CD4-positive, alpha-beta T cell (primary cell): ENCODE measurements at regions not wholly inside any gene's neighbourhood (a gene's known extent, or its start where the extent isn't known, plus 50 kb on each side); places are given as distances from the start of the nearest gene placed in this dataset.

Experiments used
- ATAC-seq: fragments of 200-7000 bp; cut with Tn5 transposase; one replicate; pipeline ENCODE4 v1.10.0; 2022; ENCODE audit warnings: mild to moderate bottlenecking; ENCODE audit not compliant: poor library complexity
- CTCF ChIA-PET: fragments of 350-600 bp; sonication (Branson Sonifier 250); formaldehyde crosslinking; loops from one replicate; lab custom pipeline; 2021; ENCODE audit warnings: antibody characterized with exemption, inconsistent platforms; lab: Charles Lee
- POLR2A ChIA-PET: fragments of 350-600 bp; sonication (Branson Sonifier 250); formaldehyde crosslinking; loops from one replicate; lab custom pipeline; 2021; ENCODE audit warnings: antibody characterized with exemption, inconsistent platforms; lab: Charles Lee
- DNase-seq, 14 experiments: peaks; one replicate each; pipeline ENCODE4 v3.0.0-alpha.2; 2013 to 2020; ENCODE audit warnings: mixed read lengths in 2 of 14
- H3K27ac ChIP-seq, 2 donors: one replicate each; pipeline versions ENCODE4 v1.5.1 to v1.7.0; 2013; ENCODE audit warnings: low read length in 2 of 2, low read depth in 1 of 2, mild to moderate bottlenecking in 1 of 2
- H3K27me3 ChIP-seq, 2 experiments: 1 replicate in 1 of 2; 2 replicates in 1 of 2; pipeline versions ENCODE4 v1.6.1 to v1.7.0; 2013; ENCODE audit warnings: low read length in 2 of 2, control low read depth in 1 of 2, mild to moderate bottlenecking in 1 of 2, moderate library complexity in 1 of 2; ENCODE audit not compliant: insufficient read depth in 2 of 2, control insufficient read depth in 1 of 2
- H3K36me3 ChIP-seq: one replicate; pipeline ENCODE4 v1.6.1; 2013; ENCODE audit warnings: low read length, control low read depth; ENCODE audit not compliant: insufficient read depth
- H3K4me1 ChIP-seq: one replicate; pipeline ENCODE4 v1.6.1; 2013; ENCODE audit warnings: low read length, control low read depth; ENCODE audit not compliant: insufficient read depth
- H3K4me3 ChIP-seq: one replicate; pipeline ENCODE4 v1.5.1; 2013; ENCODE audit warnings: mild to moderate bottlenecking, low read length, moderate library complexity
- H3K9me3 ChIP-seq, 2 experiments: 1 replicate in 1 of 2; 2 replicates in 1 of 2; pipeline versions ENCODE4 v1.6.1 to v1.7.0; 2013; ENCODE audit warnings: low read length in 2 of 2, mild to moderate bottlenecking in 2 of 2, control low read depth in 1 of 2, moderate library complexity in 1 of 2; ENCODE audit not compliant: control insufficient read depth in 1 of 2, insufficient read depth in 1 of 2
- H3K27ac Mint-ChIP-seq: one replicate; pipeline ENCODE4 v1.8.0; 2020; ENCODE audit warnings: mixed read lengths
- H3K27me3 Mint-ChIP-seq: one replicate; pipeline ENCODE4 v1.8.0; 2021; ENCODE audit warnings: mixed read lengths
- H3K36me3 Mint-ChIP-seq: one replicate; pipeline ENCODE4 v1.8.0; 2021; ENCODE audit warnings: low read depth, mixed read lengths
- H3K4me1 Mint-ChIP-seq: one replicate; pipeline ENCODE4 v1.8.0; 2021; ENCODE audit warnings: low read depth, mixed read lengths
- H3K4me3 Mint-ChIP-seq: one replicate; pipeline ENCODE4 v1.8.0; 2020; ENCODE audit warnings: mild to moderate bottlenecking, mixed read lengths
- H3K9me3 Mint-ChIP-seq: one replicate; pipeline ENCODE4 v1.8.0; 2020; ENCODE audit warnings: mixed read lengths
- intact Hi-C, 2 experiments: fragments of 100-400 bp; cut with DNase I in 1 of 2; cut with micrococcal nuclease in 1 of 2; formaldehyde crosslinking; loops; one replicate each; pipeline versions ENCODE4 v1.15.1 to v1.9.0; 2023 to 2025; cut with DNase I, micrococcal nuclease
- TF ChIP-seq, protein P1 (sequence below): fragments of 200-600 bp; IDR thresholded peaks from one replicate; pipeline ENCODE4 v1.8.0; 2022; ENCODE audit warnings: antibody characterized with exemption, mild to moderate bottlenecking

DNA sequence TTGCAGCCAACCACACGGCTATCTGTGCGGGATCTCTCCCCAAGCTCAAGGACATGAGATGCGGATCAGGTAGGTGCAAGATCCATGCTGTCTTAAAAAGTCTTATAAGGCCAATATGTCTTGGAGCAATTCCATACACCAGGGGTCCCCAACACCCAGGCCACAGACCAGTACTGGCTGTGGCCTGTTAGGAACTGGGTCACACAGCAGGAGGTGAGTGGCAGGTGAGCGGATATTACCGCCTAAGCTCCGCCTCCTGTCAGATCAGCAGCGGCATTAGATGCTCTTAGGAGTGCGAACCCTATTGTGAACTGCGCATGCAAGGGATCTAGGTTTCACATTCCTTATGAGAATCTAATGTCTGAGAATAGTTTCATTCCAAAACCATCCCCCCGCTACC is 68.8 kb upstream of the ZNF599 start:
- Histone ChIP-seq H3K27ac (peak overlapping the region in 1 of 2 donors; percentile 16), H3K27me3 (no peaks in the 10 kb centered on the region), H3K4me3 (no peak overlapping the region), H3K36me3 (no peaks in the 10 kb centered on the region), H3K4me1 (peaks cover 12% of the 10 kb centered on the region), H3K9me3 (peaks cover 0 to 11% of the 10 kb centered on the region in 2 experiments)
- TF ChIP-seq, protein P1, sequence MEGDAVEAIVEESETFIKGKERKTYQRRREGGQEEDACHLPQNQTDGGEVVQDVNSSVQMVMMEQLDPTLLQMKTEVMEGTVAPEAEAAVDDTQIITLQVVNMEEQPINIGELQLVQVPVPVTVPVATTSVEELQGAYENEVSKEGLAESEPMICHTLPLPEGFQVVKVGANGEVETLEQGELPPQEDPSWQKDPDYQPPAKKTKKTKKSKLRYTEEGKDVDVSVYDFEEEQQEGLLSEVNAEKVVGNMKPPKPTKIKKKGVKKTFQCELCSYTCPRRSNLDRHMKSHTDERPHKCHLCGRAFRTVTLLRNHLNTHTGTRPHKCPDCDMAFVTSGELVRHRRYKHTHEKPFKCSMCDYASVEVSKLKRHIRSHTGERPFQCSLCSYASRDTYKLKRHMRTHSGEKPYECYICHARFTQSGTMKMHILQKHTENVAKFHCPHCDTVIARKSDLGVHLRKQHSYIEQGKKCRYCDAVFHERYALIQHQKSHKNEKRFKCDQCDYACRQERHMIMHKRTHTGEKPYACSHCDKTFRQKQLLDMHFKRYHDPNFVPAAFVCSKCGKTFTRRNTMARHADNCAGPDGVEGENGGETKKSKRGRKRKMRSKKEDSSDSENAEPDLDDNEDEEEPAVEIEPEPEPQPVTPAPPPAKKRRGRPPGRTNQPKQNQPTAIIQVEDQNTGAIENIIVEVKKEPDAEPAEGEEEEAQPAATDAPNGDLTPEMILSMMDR, result no peak
- peaks cover under 1% of the 10 kb centered on the region for H3K36me3 Mint-ChIP-seq
- ATAC-seq (no peak), DNase-seq (peak in 1 of 14 experiments; percentile 1)
- ChIA-PET POLR2A (no interaction called here), CTCF (no interaction called here)
- intact Hi-C loops, result loop anchor here in 1 of 2 experiments (5.0 kb wide), 1 partner anchor 41 kb away; no protein-coding TSS in a partner anchor
- no peak overlapping the region for H3K4me3 Mint-ChIP-seq
- peaks cover 33% of the 10 kb centered on the region for H3K4me1 Mint-ChIP-seq
- peak overlapping the region; percentile 40 for H3K27ac Mint-ChIP-seq
- H3K27me3 Mint-ChIP-seq, result no peaks in the 10 kb centered on the region
- no peaks in the 10 kb centered on the region for H3K9me3 Mint-ChIP-seq

DNA sequence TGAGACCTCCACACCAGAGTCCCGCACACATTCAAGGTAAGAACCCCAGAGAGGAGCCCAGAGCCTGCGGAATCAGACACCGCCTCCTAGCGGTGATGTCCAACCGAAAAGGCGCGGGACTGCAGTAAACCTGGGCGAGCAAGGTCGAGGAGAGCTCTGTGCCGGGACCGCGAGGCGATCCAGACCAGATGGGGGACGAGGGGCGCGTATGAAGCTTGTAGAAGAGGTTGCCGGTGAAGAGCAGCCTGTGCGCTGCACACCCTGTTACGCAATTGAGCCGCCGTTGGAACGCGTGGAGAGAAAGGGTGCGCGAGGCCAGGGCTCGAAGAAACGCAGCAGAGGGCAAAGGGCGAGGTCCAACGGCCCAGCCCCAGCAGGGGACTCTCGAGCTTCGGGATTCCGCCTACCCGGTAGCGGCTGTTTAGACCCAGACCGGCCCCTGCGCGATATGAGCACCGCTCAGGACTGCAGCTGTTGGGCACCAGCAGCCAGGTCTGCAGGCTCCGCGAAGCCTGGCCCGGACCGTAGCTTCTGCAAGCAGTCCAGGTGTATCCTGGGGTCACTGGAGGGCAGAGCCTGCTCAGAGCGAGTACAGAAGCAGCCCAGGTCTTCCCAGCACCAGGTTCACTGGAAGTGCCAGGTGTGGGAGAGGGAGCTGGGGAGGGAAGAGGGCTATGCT is 65.9 kb upstream of the ZNF599 start:
- Mint-ChIP-seq H3K27me3 (no peaks in the 10 kb centered on the region), H3K4me1 (peaks cover 33% of the 10 kb centered on the region), H3K36me3 (no peaks in the 10 kb centered on the region), H3K27ac (no peak overlapping the region), H3K4me3 (peak overlapping the region; percentile 52), H3K9me3 (no peaks in the 10 kb centered on the region)
- DNase-seq (peak in 8 of 14 experiments; percentile 7 to 60 (median 28)), ATAC-seq (peak; percentile 62)
- Histone ChIP-seq H3K4me1 (peaks cover 12% of the 10 kb centered on the region), H3K4me3 (no peak overlapping the region), H3K27ac (no peak overlapping the region), H3K9me3 (peaks cover 0 to 11% of the 10 kb centered on the region in 2 experiments), H3K36me3 (no peaks in the 10 kb centered on the region), H3K27me3 (no peaks in the 10 kb centered on the region)
- TF ChIP-seq, protein P1, result peak; percentile 38
- CTCF ChIA-PET, result interaction anchor here (0.6 to 1.1 kb wide), 4 partner anchors 89 to 240 kb away, joined by 3 to 4 read pairs (median 3); no protein-coding TSS in a partner anchor
- POLR2A ChIA-PET, result interaction anchor here (0.6 to 2.2 kb wide), 4 partner anchors 21 to 772 kb away, joined by 3 to 8 read pairs (median 4); no protein-coding TSS in a partner anchor
- intact Hi-C loops, result loop anchor here in 1 of 2 experiments (5.0 kb wide), 3 partner anchors 88 to 253 kb away; partner anchors contain the start of gene ZNF30

DNA sequence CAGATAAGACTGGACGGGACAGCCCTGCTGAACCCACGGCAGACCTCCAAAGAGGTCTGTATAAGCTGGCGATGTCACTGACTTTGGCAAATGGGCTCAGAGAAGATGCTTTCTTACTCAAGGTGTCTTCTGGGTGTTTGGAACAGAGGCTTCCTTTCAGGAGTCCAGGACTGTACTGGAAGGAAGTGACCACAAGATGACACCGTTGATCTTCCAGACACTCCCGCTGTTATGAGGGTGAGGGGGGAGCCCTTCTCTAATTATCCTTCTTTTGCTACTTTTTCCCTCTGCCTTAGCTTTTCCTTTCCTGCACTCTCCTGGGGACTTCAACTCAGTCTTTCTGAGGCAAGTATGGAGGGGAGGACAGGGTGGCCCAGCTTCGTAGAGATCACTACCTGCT is 65.2 kb upstream of the ZNF599 start:
- ChIA-PET POLR2A (interaction anchor here (1.0 to 2.2 kb wide), 3 partner anchors 22 to 176 kb away, joined by 3 to 8 read pairs (median 4); no protein-coding TSS in a partner anchor), CTCF (interaction anchor here (1.1 kb wide), 1 partner anchor 176 kb away, joined by 4 read pairs; no protein-coding TSS in a partner anchor)
- Mint-ChIP-seq H3K4me3 (no peak overlapping the region), H3K4me1 (peaks cover 30% of the 10 kb centered on the region), H3K27ac (no peak overlapping the region), H3K27me3 (no peaks in the 10 kb centered on the region), H3K9me3 (no peaks in the 10 kb centered on the region), H3K36me3 (no peaks in the 10 kb centered on the region)
- TF ChIP-seq, protein P1, result no peak
- intact Hi-C loops, result loop anchor here in 1 of 2 experiments (5.0 kb wide), 3 partner anchors 89 to 254 kb away; partner anchors contain the start of gene ZNF30
- Histone ChIP-seq H3K27me3 (no peaks in the 10 kb centered on the region), H3K9me3 (peaks cover 0 to 11% of the 10 kb centered on the region in 2 experiments), H3K36me3 (no peaks in the 10 kb centered on the region), H3K27ac (no peak overlapping the region), H3K4me1 (peaks cover 12% of the 10 kb centered on the region), H3K4me3 (no peak overlapping the region)
- DNase-seq (peak in 4 of 14 experiments; percentile 17 to 41 (median 29)), ATAC-seq (no peak)
